H1 (cell line): ENCODE measurements at regions not wholly inside any gene's neighbourhood (a gene's known extent, or its start where the extent isn't known, plus 50 kb on each side); places are given as distances from the start of the nearest gene placed in this dataset.

Experiments
- TF ChIP-seq, protein P1 (sequence below): fragments of 300-600 bp; sonication (generic); IDR thresholded peaks from 2 replicates; pipeline ENCODE4 v1.7.1; 2012; ENCODE audit warnings: low read length, moderate library complexity, mild to moderate bottlenecking, inconsistent platforms; ENCODE audit not compliant: insufficient replicate concordance

DNA sequence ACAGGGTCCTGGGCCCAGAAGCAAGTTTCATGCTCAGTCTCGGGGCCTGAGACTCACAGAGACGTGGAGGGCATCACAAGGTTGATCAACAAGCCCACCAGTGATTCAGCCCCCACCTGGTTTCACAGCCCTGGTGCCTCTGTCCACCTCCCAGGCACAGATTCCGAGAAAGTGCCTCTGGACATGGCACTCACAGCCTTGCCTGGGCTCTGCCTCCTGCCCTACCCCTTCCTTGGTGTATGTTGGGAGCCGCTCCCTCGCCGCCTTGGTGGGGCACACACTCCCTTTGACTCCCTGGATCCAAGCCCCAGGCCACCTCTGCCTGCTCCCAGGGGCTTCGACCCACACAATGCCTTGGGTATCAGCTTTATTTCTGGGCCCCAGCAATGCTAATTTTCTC, 200.8 kb upstream of the PPP2R2D start (continued):
- TF ChIP-seq, protein P1, sequence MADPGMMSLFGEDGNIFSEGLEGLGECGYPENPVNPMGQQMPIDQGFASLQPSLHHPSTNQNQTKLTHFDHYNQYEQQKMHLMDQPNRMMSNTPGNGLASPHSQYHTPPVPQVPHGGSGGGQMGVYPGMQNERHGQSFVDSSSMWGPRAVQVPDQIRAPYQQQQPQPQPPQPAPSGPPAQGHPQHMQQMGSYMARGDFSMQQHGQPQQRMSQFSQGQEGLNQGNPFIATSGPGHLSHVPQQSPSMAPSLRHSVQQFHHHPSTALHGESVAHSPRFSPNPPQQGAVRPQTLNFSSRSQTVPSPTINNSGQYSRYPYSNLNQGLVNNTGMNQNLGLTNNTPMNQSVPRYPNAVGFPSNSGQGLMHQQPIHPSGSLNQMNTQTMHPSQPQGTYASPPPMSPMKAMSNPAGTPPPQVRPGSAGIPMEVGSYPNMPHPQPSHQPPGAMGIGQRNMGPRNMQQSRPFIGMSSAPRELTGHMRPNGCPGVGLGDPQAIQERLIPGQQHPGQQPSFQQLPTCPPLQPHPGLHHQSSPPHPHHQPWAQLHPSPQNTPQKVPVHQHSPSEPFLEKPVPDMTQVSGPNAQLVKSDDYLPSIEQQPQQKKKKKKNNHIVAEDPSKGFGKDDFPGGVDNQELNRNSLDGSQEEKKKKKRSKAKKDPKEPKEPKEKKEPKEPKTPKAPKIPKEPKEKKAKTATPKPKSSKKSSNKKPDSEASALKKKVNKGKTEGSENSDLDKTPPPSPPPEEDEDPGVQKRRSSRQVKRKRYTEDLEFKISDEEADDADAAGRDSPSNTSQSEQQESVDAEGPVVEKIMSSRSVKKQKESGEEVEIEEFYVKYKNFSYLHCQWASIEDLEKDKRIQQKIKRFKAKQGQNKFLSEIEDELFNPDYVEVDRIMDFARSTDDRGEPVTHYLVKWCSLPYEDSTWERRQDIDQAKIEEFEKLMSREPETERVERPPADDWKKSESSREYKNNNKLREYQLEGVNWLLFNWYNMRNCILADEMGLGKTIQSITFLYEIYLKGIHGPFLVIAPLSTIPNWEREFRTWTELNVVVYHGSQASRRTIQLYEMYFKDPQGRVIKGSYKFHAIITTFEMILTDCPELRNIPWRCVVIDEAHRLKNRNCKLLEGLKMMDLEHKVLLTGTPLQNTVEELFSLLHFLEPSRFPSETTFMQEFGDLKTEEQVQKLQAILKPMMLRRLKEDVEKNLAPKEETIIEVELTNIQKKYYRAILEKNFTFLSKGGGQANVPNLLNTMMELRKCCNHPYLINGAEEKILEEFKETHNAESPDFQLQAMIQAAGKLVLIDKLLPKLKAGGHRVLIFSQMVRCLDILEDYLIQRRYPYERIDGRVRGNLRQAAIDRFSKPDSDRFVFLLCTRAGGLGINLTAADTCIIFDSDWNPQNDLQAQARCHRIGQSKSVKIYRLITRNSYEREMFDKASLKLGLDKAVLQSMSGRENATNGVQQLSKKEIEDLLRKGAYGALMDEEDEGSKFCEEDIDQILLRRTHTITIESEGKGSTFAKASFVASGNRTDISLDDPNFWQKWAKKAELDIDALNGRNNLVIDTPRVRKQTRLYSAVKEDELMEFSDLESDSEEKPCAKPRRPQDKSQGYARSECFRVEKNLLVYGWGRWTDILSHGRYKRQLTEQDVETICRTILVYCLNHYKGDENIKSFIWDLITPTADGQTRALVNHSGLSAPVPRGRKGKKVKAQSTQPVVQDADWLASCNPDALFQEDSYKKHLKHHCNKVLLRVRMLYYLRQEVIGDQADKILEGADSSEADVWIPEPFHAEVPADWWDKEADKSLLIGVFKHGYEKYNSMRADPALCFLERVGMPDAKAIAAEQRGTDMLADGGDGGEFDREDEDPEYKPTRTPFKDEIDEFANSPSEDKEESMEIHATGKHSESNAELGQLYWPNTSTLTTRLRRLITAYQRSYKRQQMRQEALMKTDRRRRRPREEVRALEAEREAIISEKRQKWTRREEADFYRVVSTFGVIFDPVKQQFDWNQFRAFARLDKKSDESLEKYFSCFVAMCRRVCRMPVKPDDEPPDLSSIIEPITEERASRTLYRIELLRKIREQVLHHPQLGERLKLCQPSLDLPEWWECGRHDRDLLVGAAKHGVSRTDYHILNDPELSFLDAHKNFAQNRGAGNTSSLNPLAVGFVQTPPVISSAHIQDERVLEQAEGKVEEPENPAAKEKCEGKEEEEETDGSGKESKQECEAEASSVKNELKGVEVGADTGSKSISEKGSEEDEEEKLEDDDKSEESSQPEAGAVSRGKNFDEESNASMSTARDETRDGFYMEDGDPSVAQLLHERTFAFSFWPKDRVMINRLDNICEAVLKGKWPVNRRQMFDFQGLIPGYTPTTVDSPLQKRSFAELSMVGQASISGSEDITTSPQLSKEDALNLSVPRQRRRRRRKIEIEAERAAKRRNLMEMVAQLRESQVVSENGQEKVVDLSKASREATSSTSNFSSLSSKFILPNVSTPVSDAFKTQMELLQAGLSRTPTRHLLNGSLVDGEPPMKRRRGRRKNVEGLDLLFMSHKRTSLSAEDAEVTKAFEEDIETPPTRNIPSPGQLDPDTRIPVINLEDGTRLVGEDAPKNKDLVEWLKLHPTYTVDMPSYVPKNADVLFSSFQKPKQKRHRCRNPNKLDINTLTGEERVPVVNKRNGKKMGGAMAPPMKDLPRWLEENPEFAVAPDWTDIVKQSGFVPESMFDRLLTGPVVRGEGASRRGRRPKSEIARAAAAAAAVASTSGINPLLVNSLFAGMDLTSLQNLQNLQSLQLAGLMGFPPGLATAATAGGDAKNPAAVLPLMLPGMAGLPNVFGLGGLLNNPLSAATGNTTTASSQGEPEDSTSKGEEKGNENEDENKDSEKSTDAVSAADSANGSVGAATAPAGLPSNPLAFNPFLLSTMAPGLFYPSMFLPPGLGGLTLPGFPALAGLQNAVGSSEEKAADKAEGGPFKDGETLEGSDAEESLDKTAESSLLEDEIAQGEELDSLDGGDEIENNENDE = no peak
